Inferior parietal cortex (tissue), 1 donor: ENCODE measurements at regions not wholly inside any gene's neighbourhood (a gene's known extent, or its start where the extent isn't known, plus 50 kb on each side); places are given as distances from the start of the nearest gene placed in this dataset.

ENCODE experiments used
- DNase-seq: peaks from one replicate; pipeline ENCODE4 v3.0.0-alpha.2; 2016; ENCODE audit errors: extremely low spot score

GRCh38 chr20:11083841-11084240, 410.0 kb upstream of the JAG1 start:
- DNase-seq = no peak

GRCh38 chr20:11084508-11084907, 410.7 kb upstream of the JAG1 start:
- DNase-seq = no peak

GRCh38 chr20:11086970-11087369, 413.2 kb upstream of the JAG1 start:
- DNase-seq = no peak

- no peak for DNase-seq
Observed at GRCh38 chr20:11090751-11091150, 417.0 kb upstream of the JAG1 start.

- DNase-seq = no peak
Observed at GRCh38 chr20:11091511-11091910, 417.7 kb upstream of the JAG1 start.

GRCh38 chr20:11092151-11092550, 418.4 kb upstream of the JAG1 start:
- DNase-seq = no peak

- no peak for DNase-seq
Observed at GRCh38 chr20:11094196-11094595, 420.4 kb upstream of the JAG1 start.

- no peak for DNase-seq
Observed at GRCh38 chr20:11094711-11095110, 420.9 kb upstream of the JAG1 start.

- DNase-seq = no peak
Observed at GRCh38 chr20:11098888-11099287, 425.1 kb upstream of the JAG1 start.

- no peak for DNase-seq
Observed at GRCh38 chr20:11101243-11101642, 427.4 kb upstream of the JAG1 start.

GRCh38 chr20:11101696-11102095, 427.9 kb upstream of the JAG1 start:
- no peak for DNase-seq

GRCh38 chr20:11103866-11104265, 430.1 kb upstream of the JAG1 start:
- no peak for DNase-seq

GRCh38 chr20:11108102-11108810, 434.5 kb upstream of the JAG1 start:
- no peak for DNase-seq

- no peak for DNase-seq
Observed at GRCh38 chr20:11110535-11110934, 436.7 kb upstream of the JAG1 start.

- no peak for DNase-seq
Observed at GRCh38 chr20:11111191-11111590, 437.4 kb upstream of the JAG1 start.

GRCh38 chr20:11112832-11113231, 439.0 kb upstream of the JAG1 start:
- no peak for DNase-seq

- no peak for DNase-seq
Observed at GRCh38 chr20:11114382-11114781, 440.6 kb upstream of the JAG1 start.

GRCh38 chr20:11117808-11118528, 444.2 kb upstream of the JAG1 start:
- DNase-seq = no peak

GRCh38 chr20:11118802-11119380, 445.1 kb upstream of the JAG1 start:
- no peak for DNase-seq

GRCh38 chr20:11119573-11119972, 445.8 kb upstream of the JAG1 start:
- DNase-seq = no peak

GRCh38 chr20:11120431-11120830, 446.6 kb upstream of the JAG1 start:
- DNase-seq = no peak

- DNase-seq = no peak
Observed at GRCh38 chr20:11124849-11125505, 451.2 kb upstream of the JAG1 start.
